H1 (cell line): ENCODE measurements at regions not wholly inside any gene's neighbourhood (a gene's known extent, or its start where the extent isn't known, plus 50 kb on each side); places are given as distances from the start of the nearest gene placed in this dataset.

ENCODE experiments used
- CTCF ChIA-PET: fragments of 300-600 bp; sonication (Branson Sonifier 250); formaldehyde crosslinking; loops from one replicate; lab custom pipeline; 2021; ENCODE audit not compliant: partially characterized antibody; lab: Charles Lee
- POLR2A ChIA-PET: fragments of 300-600 bp; sonication (Branson Sonifier 250); formaldehyde crosslinking; loops from one replicate; lab custom pipeline; 2021; ENCODE audit warnings: inconsistent platforms; ENCODE audit not compliant: partially characterized antibody; lab: Charles Lee
- DNase-seq, 2 experiments: peaks; one replicate each; pipeline versions ENCODE4 v3.0.0 to v3.0.0-alpha.2; 2010 to 2022; ENCODE audit warnings: low spot score in 2 of 2, low read depth in 1 of 2, mixed read lengths in 1 of 2
- FAIRE-seq: peaks from 2 replicates; lab custom pipeline; 2011; peaks lifted over from hg19 to GRCh38; lab: Jason Lieb, UNC
- H2AFZ ChIP-seq: 2 replicates; pipeline ENCODE4 v1.8.1; 2012; ENCODE audit warnings: low read length, inconsistent platforms
- H2AK5ac ChIP-seq: 2 replicates; pipeline ENCODE4 v1.6.1; 2013; ENCODE audit warnings: low read depth, low read length
- H2BK120ac ChIP-seq: replicated peaks from 2 replicates; pipeline ENCODE3; 2013; ENCODE audit warnings: low read depth, low read length, inconsistent platforms
- H2BK12ac ChIP-seq: 2 replicates; pipeline ENCODE4 v1.6.1; 2013; ENCODE audit warnings: low read depth, low read length
- H2BK15ac ChIP-seq: 2 replicates; pipeline ENCODE4 v1.6.1; 2013; ENCODE audit warnings: low read length
- H2BK20ac ChIP-seq: 2 replicates; pipeline ENCODE4 v1.6.1; 2013; ENCODE audit warnings: low read length
- H2BK5ac ChIP-seq: 2 replicates; pipeline ENCODE4 v1.6.1; 2013; ENCODE audit warnings: low read depth, low read length
- H3K14ac ChIP-seq: 2 replicates; pipeline ENCODE4 v1.6.1; 2013; ENCODE audit warnings: inconsistent platforms; ENCODE audit not compliant: insufficient read length
- H3K18ac ChIP-seq: 2 replicates; pipeline ENCODE4 v1.6.1; 2013; ENCODE audit warnings: low read length; ENCODE audit errors: extremely low read depth
- H3K23ac ChIP-seq: 2 replicates; pipeline ENCODE4 v1.6.1; 2013; ENCODE audit warnings: inconsistent platforms; ENCODE audit not compliant: insufficient read length
- H3K23me2 ChIP-seq: 2 replicates; pipeline ENCODE4 v1.6.1; 2013; ENCODE audit warnings: low read depth, low read length
- H3K27ac ChIP-seq: 2 replicates; pipeline ENCODE4 v1.6.1; 2011; ENCODE audit warnings: low read depth, low read length, inconsistent platforms
- H3K27me3 ChIP-seq, 4 experiments: replicated peaks in 1 of 4; 1 replicate in 1 of 4; 2 replicates in 3 of 4; pipeline versions ENCODE4 v1.6.1 to v1.8.1; 2011 to 2013; ENCODE audit warnings: low read length in 3 of 4, mild to moderate bottlenecking in 3 of 4, inconsistent platforms in 2 of 4, mixed read lengths in 2 of 4, moderate library complexity in 1 of 4; ENCODE audit not compliant: control insufficient read depth in 3 of 4, insufficient read depth in 3 of 4; ENCODE audit errors: extremely low read depth in 1 of 4
- H3K36me3 ChIP-seq, 4 experiments: 2 replicates each; pipeline versions ENCODE4 v1.6.1 to v1.8.1; 2011 to 2013; ENCODE audit warnings: mild to moderate bottlenecking in 4 of 4, low read length in 3 of 4, moderate library complexity in 2 of 4, control low read depth in 1 of 4, inconsistent platforms in 1 of 4; ENCODE audit not compliant: insufficient read depth in 4 of 4, control insufficient read depth in 2 of 4
- H3K4ac ChIP-seq: replicated peaks from 2 replicates; pipeline ENCODE3; 2013; ENCODE audit warnings: low read length, low read depth, mixed read lengths, inconsistent platforms; ENCODE audit not compliant: insufficient read length
- H3K4me1 ChIP-seq, 4 experiments: replicated peaks in 1 of 4; 1 replicate in 1 of 4; 2 replicates in 3 of 4; pipeline versions ENCODE4 v1.6.1 to v1.8.1; 2011 to 2013; ENCODE audit warnings: low read length in 3 of 4, inconsistent platforms in 2 of 4, mixed read lengths in 1 of 4; ENCODE audit not compliant: insufficient read depth in 4 of 4, control insufficient read depth in 3 of 4
- H3K4me2 ChIP-seq, 2 experiments: 2 replicates each; pipeline versions ENCODE4 v1.6.1 to v1.8.1; 2011 to 2013; ENCODE audit warnings: low read depth in 2 of 2, low read length in 2 of 2, control low read depth in 1 of 2, inconsistent platforms in 1 of 2, mild to moderate bottlenecking in 1 of 2; ENCODE audit not compliant: insufficient read depth in 1 of 2
- H3K4me3 ChIP-seq, 4 experiments: fragments of 200-600, 300-600 bp in 1 of 4; sonication (generic), shearing (Covaris generic), sonication (Bioruptor Twin) in 1 of 4; 2 replicates each; pipeline versions ENCODE4 v1.5.1 to v1.8.1; 2011 to 2016; ENCODE audit warnings: low read length in 4 of 4, low read depth in 3 of 4, control low read depth in 2 of 4, inconsistent platforms in 2 of 4, mild to moderate bottlenecking in 2 of 4, mixed read lengths in 1 of 4, moderate library complexity in 1 of 4; ENCODE audit not compliant: insufficient read depth in 2 of 4; ENCODE audit errors: extremely low read depth in 1 of 4
- H3K56ac ChIP-seq: replicated peaks from 2 replicates; pipeline ENCODE3; 2013; ENCODE audit warnings: low read depth, mild to moderate bottlenecking, mixed read lengths, low read length, inconsistent platforms; ENCODE audit not compliant: insufficient read length
- H3K79me1 ChIP-seq: 2 replicates; pipeline ENCODE4 v1.6.1; 2013; ENCODE audit warnings: low read depth, low read length, control low read depth
- H3K79me2 ChIP-seq, 2 experiments: 2 replicates each; pipeline versions ENCODE4 v1.6.1 to v1.8.1; 2012 to 2013; ENCODE audit warnings: low read length in 2 of 2, mild to moderate bottlenecking in 2 of 2, inconsistent platforms in 1 of 2; ENCODE audit not compliant: insufficient read depth in 2 of 2, control insufficient read depth in 1 of 2
- H3K9ac ChIP-seq, 4 experiments: replicated peaks in 1 of 4; 1 replicate in 1 of 4; 2 replicates in 3 of 4; pipeline versions ENCODE4 v1.6.1 to v1.8.1; 2011 to 2013; ENCODE audit warnings: low read depth in 3 of 4, low read length in 3 of 4, control low read depth in 2 of 4, mild to moderate bottlenecking in 2 of 4, moderate library complexity in 2 of 4, inconsistent platforms in 1 of 4; ENCODE audit errors: extremely low read depth in 1 of 4
- H3K9me3 ChIP-seq, 2 experiments: 2 replicates each; pipeline versions ENCODE4 v1.6.1 to v1.8.1; 2012 to 2013; ENCODE audit warnings: mild to moderate bottlenecking in 2 of 2, moderate library complexity in 2 of 2, control low read depth in 1 of 2, inconsistent platforms in 1 of 2, low read depth in 1 of 2, low read length in 1 of 2, mixed read lengths in 1 of 2; ENCODE audit not compliant: insufficient read depth in 2 of 2
- H4K20me1 ChIP-seq, 2 experiments: replicated peaks in 1 of 2; 2 replicates each; pipeline versions ENCODE3 to v1.8.1; 2011 to 2013; ENCODE audit warnings: inconsistent platforms in 2 of 2, low read length in 2 of 2, mild to moderate bottlenecking in 1 of 2; ENCODE audit not compliant: insufficient read depth in 2 of 2, control insufficient read depth in 1 of 2
- H4K5ac ChIP-seq: 2 replicates; pipeline ENCODE4 v1.6.1; 2013; ENCODE audit warnings: low read length, low read depth, mixed read lengths, inconsistent platforms; ENCODE audit not compliant: insufficient read length
- H4K8ac ChIP-seq: 2 replicates; pipeline ENCODE4 v1.8.0; 2013; ENCODE audit warnings: mild to moderate bottlenecking, moderate library complexity, low read length, inconsistent platforms; ENCODE audit not compliant: insufficient read depth; ENCODE audit errors: extremely low read depth
- H4K91ac ChIP-seq: replicated peaks from 2 replicates; pipeline ENCODE3; 2013; ENCODE audit warnings: low read length, mixed read lengths, inconsistent platforms; ENCODE audit not compliant: insufficient read length
- ATF3 ChIP-seq: IDR thresholded peaks from 2 replicates; pipeline ENCODE4 v1.6.1; 2011; ENCODE audit warnings: low read depth, mild to moderate bottlenecking, low read length; ENCODE audit not compliant: insufficient read depth
- BCL11A ChIP-seq, 2 experiments: IDR thresholded peaks; one replicate each; pipeline ENCODE4 v1.6.1; 2011; ENCODE audit warnings: low read depth in 2 of 2, low read length in 2 of 2, mild to moderate bottlenecking in 2 of 2
- BRCA1 ChIP-seq: IDR thresholded peaks from 2 replicates; pipeline ENCODE4 v1.6.1; 2012; ENCODE audit warnings: low read depth, low read length, improper control_type of control experiment
- CTBP2 ChIP-seq: IDR thresholded peaks from 2 replicates; pipeline ENCODE4 v1.7.0; 2011; ENCODE audit warnings: borderline replicate concordance, mild to moderate bottlenecking, moderate library complexity, mixed read lengths, low read length; ENCODE audit not compliant: insufficient read depth, insufficient read length
- NANOG ChIP-seq: IDR thresholded peaks from 2 replicates; pipeline ENCODE4 v1.6.1; 2011; ENCODE audit warnings: low read length, low read depth, mild to moderate bottlenecking, inconsistent platforms; ENCODE audit not compliant: insufficient read depth, poor library complexity, severe bottlenecking
- RXRA ChIP-seq: IDR thresholded peaks from 2 replicates; pipeline ENCODE4 v1.6.1; 2011; ENCODE audit warnings: low read depth, mild to moderate bottlenecking, low read length, moderate library complexity; ENCODE audit not compliant: insufficient read depth
- SP4 ChIP-seq: IDR thresholded peaks from 2 replicates; pipeline ENCODE4 v1.6.1; 2012; ENCODE audit warnings: low read length, inconsistent platforms
- SRF ChIP-seq: IDR thresholded peaks from 2 replicates; pipeline ENCODE4 v1.6.1; 2011; ENCODE audit warnings: mild to moderate bottlenecking, low read depth, low read length, moderate library complexity
- TAF7 ChIP-seq: optimal IDR thresholded peaks from 2 replicates; pipeline ENCODE3; 2011; ENCODE audit warnings: low read depth, mild to moderate bottlenecking, inconsistent platforms, low read length, moderate library complexity, borderline replicate concordance
- TBP ChIP-seq: IDR thresholded peaks from 2 replicates; pipeline ENCODE4 v1.6.1; 2011; ENCODE audit warnings: low read depth, low read length, improper control_type of control experiment
- USF2 ChIP-seq: IDR thresholded peaks from 2 replicates; pipeline ENCODE4 v1.6.1; 2011; ENCODE audit warnings: low read length, improper control_type of control experiment
- YY1 ChIP-seq: IDR thresholded peaks from 2 replicates; pipeline ENCODE4 v1.6.1; 2011; ENCODE audit warnings: low read depth, mild to moderate bottlenecking, low read length
- ZNF274 ChIP-seq: IDR thresholded peaks from 2 replicates; pipeline ENCODE4 v1.7.0; 2012; ENCODE audit warnings: low read length, borderline replicate concordance; ENCODE audit errors: extremely low read depth
- WGBS, 2 experiments: shearing (Covaris generic) in 1 of 2; methylation state at CpG; one replicate each; pipeline versions ENCODE4 v1.1.6 to v1.1.7; 2013 to 2015; ENCODE audit warnings: low lambda C conversion rate in 2 of 2, mixed read lengths in 2 of 2, inconsistent platforms in 1 of 2, low coverage in 1 of 2, missing lambda C conversion rate in 1 of 2; ENCODE audit not compliant: insufficient replicate concordance in 2 of 2, insufficient coverage in 1 of 2, insufficient read length in 1 of 2; ENCODE audit errors: extremely low coverage in 1 of 2, missing lambda C conversion rate in 1 of 2; 5-methylcytosine and 5-hydroxymethylcytosine counted together

- POLR2A ChIA-PET = interaction anchor here (1.1 kb wide), 1 partner anchor 66 kb away, joined by 3 read pairs; no protein-coding TSS in a partner anchor
- no peak overlapping the region for H4K91ac ChIP-seq
- H4K5ac ChIP-seq = no peak overlapping the region
- no peak overlapping the region for H3K9ac ChIP-seq
- no peak overlapping the region for H3K56ac ChIP-seq
- H3K23me2 ChIP-seq = no peaks in the 10 kb centered on the region
- no peak overlapping the region for H2AFZ ChIP-seq
- H3K36me3 ChIP-seq = no peaks in the 10 kb centered on the region
- H2BK12ac ChIP-seq = no peak overlapping the region
- H3K4me1 ChIP-seq = peaks cover 0 to 4% (median 1%) of the 10 kb centered on the region in 4 experiments; a peak in 5 of 7 replicates
- H2AK5ac ChIP-seq = no peak overlapping the region
- H4K20me1 ChIP-seq = no peaks in the 10 kb centered on the region
- no peak overlapping the region for H3K4ac ChIP-seq
- H3K14ac ChIP-seq = no peak overlapping the region
- H3K9me3 ChIP-seq = no peaks in the 10 kb centered on the region
- H2BK5ac ChIP-seq = no peak overlapping the region
- 0 out of 2 replicates have a peak overlapping the region, but pooled peaks have one; percentile 61 for H2BK15ac ChIP-seq
- no peak overlapping the region for H3K4me2 ChIP-seq
- DNase-seq = no peak
- H3K23ac ChIP-seq = no peak overlapping the region
- peak overlapping the region; percentile 6; the same call in 1 of the 2 replicates for H4K8ac ChIP-seq
- no peak overlapping the region for H2BK120ac ChIP-seq
- no peak overlapping the region for H3K27ac ChIP-seq
- H3K18ac ChIP-seq = no peak overlapping the region
- CTCF ChIA-PET = interaction anchor here (0.8 to 5.8 kb wide), 15 partner anchors 9 to 519 kb away, joined by 3 to 76 read pairs (median 9); no protein-coding TSS in a partner anchor
- no peaks in the 10 kb centered on the region for H3K79me2 ChIP-seq
- H3K4me3 ChIP-seq = no peak overlapping the region
- no peaks in the 10 kb centered on the region for H3K79me1 ChIP-seq
- no peaks in the 10 kb centered on the region; a peak in 1 of 7 replicates for H3K27me3 ChIP-seq
- 86% methylated on average over 12 of the region's 12 CpGs; no CpG with 5 or more reads in 1 of the 2 experiments for WGBS, 2 experiments
- H2BK20ac ChIP-seq = peak overlapping the region; percentile 72; the same call in 1 of the 2 replicates
- no peak for FAIRE-seq
- TF ChIP-seq TBP = no peak
- TF ChIP-seq TAF7 = no peak
- no peak for TF ChIP-seq BRCA1
- no peak for TF ChIP-seq USF2
- TF ChIP-seq ATF3 = no peak
- TF ChIP-seq SRF = no peak
- TF ChIP-seq YY1 = no peak
- no peak for TF ChIP-seq ZNF274
- TF ChIP-seq BCL11A (IDR thresholded peaks at IDR 0.05; ENCODE audit: low read depth in 2 of 2, low read length in 2 of 2) = no peak
- TF ChIP-seq RXRA = no peak
- TF ChIP-seq SP4 = no peak
- TF ChIP-seq NANOG = no peak
- TF ChIP-seq CTBP2 = no peak
These were observed 67.5 kb upstream of the ZNF423 start for GRCh38 chr16:49923411-49923810.
